Endothelial cell of hepatic sinusoid (primary cell): ENCODE measurements at regions not wholly inside any gene's neighbourhood (a gene's known extent, or its start where the extent isn't known, plus 50 kb on each side); places are given as distances from the start of the nearest gene placed in this dataset.

Experiments used
- in situ Hi-C: cut with HindIII; loops from 2 replicates; pipeline ENCODE4 v1.10.0; 2017; ENCODE audit warnings: low sequenced_read_pairs

GRCh38 chr9:134214386-134214765 is 50.0 kb upstream of the RNU6ATAC start:
- in situ Hi-C loops = no loop called here

- in situ Hi-C loops = no loop called here
Measured at GRCh38 chr9:134214766-134215419, 50.5 kb upstream of the RNU6ATAC start.

- in situ Hi-C loops = no loop called here
Measured at GRCh38 chr9:134215420-134215698, 51.0 kb upstream of the RNU6ATAC start.

GRCh38 chr9:134215699-134216448 is 51.5 kb upstream of the RNU6ATAC start:
- in situ Hi-C loops = no loop called here

GRCh38 chr9:134216449-134216951 is 52.1 kb upstream of the RNU6ATAC start:
- in situ Hi-C loops = no loop called here

GRCh38 chr9:134216961-134217360 is 52.6 kb upstream of the RNU6ATAC start:
- in situ Hi-C loops = no loop called here

- in situ Hi-C loops = no loop called here
Measured at GRCh38 chr9:134217431-134218210, 53.3 kb upstream of the RNU6ATAC start.

GRCh38 chr9:134218230-134218629 is 53.9 kb upstream of the RNU6ATAC start:
- in situ Hi-C loops = no loop called here

GRCh38 chr9:134219646-134220060 is 55.3 kb upstream of the RNU6ATAC start:
- in situ Hi-C loops = no loop called here

GRCh38 chr9:134220311-134220710 is 55.9 kb upstream of the RNU6ATAC start:
- in situ Hi-C loops = no loop called here

- in situ Hi-C loops = no loop called here
Measured at GRCh38 chr9:134221273-134222017, 57.1 kb upstream of the RNU6ATAC start.

GRCh38 chr9:134222018-134222573 is 57.7 kb upstream of the RNU6ATAC start:
- in situ Hi-C loops = no loop called here

- in situ Hi-C loops = no loop called here
Measured at GRCh38 chr9:134223091-134223490, 58.7 kb upstream of the RNU6ATAC start.

- in situ Hi-C loops = no loop called here
Measured at GRCh38 chr9:134223591-134224122, 59.3 kb upstream of the RNU6ATAC start.

- in situ Hi-C loops = no loop called here
Measured at GRCh38 chr9:134224127-134224526, 59.8 kb upstream of the RNU6ATAC start.

GRCh38 chr9:134224567-134225093 is 60.3 kb upstream of the RNU6ATAC start:
- in situ Hi-C loops = no loop called here

GRCh38 chr9:134225186-134225585 is 60.8 kb upstream of the RNU6ATAC start:
- in situ Hi-C loops = no loop called here

GRCh38 chr9:134225816-134226215 is 61.5 kb upstream of the RNU6ATAC start:
- in situ Hi-C loops = no loop called here

- in situ Hi-C loops = no loop called here
Measured at GRCh38 chr9:134226221-134226930, 62.0 kb upstream of the RNU6ATAC start.
